GM23248 (cell line): ENCODE measurements at regions not wholly inside any gene's neighbourhood (a gene's known extent, or its start where the extent isn't known, plus 50 kb on each side); places are given as distances from the start of the nearest gene placed in this dataset.

Source experiments
- EZH2 ChIP-seq: fragments of 200-600 bp; sonication (generic); IDR thresholded peaks from 2 replicates; pipeline ENCODE4 v1.6.1; 2018; ENCODE audit warnings: antibody characterized with exemption, mild to moderate bottlenecking; ENCODE audit not compliant: insufficient read depth, poor library complexity, severe bottlenecking
- EZH2phosphoT487 ChIP-seq: fragments of 200-600 bp; sonication (generic); IDR thresholded peaks from 2 replicates; pipeline ENCODE4 v1.6.1; 2018; ENCODE audit warnings: antibody characterized with exemption, moderate library complexity, mild to moderate bottlenecking, low read depth; ENCODE audit not compliant: insufficient read depth

- TF ChIP-seq EZH2phosphoT487 (no peak), EZH2 (no peak)
Measured at GRCh38 chr3:61356685-61357084, 105.4 kb upstream of the FHIT start.
